ENCODE measurements at regions not wholly inside any gene's neighbourhood (a gene's known extent, or its start where the extent isn't known, plus 50 kb on each side); places are given as distances from the start of the nearest gene placed in this dataset.

DNA sequence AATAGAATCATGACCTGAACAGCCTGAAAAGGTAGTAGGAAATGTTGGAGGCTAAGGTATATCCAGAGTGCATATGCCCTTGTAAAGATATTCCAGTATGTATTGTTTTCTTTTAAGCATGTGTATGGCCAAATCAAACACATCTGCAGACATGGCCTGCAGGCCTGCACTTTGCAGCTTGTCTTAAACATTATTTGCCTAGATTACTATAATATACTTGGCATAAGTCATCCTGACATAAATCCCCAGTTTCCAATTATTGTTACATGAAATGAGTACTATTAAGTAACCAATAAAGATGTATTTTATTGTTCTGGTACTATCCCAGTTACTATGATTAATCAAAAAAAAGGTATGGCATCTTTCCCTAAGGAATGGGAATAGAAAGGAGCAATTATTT, 169.1 kb upstream of the PTBP2 start:
- TF ChIP-seq CTCF (IDR thresholded peaks at IDR 0.05) (no peak), POLR2A (IDR thresholded peaks at IDR 0.05) (no peak), POLR2AphosphoS5 (IDR thresholded peaks at IDR 0.05) (no peak)

Data from sigmoid colon (tissue), 4 donors.